ENCODE measurements at regions not wholly inside any gene's neighbourhood (a gene's known extent, or its start where the extent isn't known, plus 50 kb on each side); places are given as distances from the start of the nearest gene placed in this dataset.

DNA sequence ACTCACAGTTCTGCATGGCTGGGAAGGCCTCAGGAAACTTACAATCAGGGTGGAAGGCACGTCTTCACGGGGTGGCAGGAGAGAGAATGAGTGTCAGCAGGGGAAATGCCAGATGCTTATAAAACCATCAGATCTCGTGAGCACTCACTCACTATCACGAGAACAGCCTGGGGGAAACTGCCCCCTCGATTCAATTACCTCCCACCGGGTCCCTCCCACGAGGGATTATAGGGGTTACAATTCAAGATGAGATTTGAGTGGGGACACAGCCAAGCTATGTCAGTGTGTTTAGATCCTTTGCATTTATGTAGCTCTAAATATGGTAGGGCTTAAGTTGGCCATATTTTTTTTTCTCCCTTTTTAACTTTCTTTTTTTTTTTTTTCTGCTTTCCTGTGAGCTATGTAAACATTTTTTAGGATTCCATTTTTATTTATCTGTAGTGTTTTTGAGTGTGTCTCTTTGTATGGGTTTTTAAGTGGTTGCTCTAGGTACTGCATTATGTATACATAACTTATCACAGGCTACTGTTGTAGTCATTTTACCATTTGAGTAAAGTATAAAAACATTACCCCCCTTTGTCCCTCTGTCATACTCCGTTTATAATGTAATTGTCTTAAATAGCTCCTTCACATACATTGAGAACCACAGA, 79.0 kb downstream of the ADRA2C start:
- TF ChIP-seq, protein P1, sequence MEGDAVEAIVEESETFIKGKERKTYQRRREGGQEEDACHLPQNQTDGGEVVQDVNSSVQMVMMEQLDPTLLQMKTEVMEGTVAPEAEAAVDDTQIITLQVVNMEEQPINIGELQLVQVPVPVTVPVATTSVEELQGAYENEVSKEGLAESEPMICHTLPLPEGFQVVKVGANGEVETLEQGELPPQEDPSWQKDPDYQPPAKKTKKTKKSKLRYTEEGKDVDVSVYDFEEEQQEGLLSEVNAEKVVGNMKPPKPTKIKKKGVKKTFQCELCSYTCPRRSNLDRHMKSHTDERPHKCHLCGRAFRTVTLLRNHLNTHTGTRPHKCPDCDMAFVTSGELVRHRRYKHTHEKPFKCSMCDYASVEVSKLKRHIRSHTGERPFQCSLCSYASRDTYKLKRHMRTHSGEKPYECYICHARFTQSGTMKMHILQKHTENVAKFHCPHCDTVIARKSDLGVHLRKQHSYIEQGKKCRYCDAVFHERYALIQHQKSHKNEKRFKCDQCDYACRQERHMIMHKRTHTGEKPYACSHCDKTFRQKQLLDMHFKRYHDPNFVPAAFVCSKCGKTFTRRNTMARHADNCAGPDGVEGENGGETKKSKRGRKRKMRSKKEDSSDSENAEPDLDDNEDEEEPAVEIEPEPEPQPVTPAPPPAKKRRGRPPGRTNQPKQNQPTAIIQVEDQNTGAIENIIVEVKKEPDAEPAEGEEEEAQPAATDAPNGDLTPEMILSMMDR (conservative IDR thresholded peaks at IDR 0.05), result no peak; the same call in 1 of the 2 replicates
- TF ChIP-seq ZFX (IDR thresholded peaks at IDR 0.05), result no peak
- H3K27ac ChIP-seq, result no peak overlapping the region

DNA sequence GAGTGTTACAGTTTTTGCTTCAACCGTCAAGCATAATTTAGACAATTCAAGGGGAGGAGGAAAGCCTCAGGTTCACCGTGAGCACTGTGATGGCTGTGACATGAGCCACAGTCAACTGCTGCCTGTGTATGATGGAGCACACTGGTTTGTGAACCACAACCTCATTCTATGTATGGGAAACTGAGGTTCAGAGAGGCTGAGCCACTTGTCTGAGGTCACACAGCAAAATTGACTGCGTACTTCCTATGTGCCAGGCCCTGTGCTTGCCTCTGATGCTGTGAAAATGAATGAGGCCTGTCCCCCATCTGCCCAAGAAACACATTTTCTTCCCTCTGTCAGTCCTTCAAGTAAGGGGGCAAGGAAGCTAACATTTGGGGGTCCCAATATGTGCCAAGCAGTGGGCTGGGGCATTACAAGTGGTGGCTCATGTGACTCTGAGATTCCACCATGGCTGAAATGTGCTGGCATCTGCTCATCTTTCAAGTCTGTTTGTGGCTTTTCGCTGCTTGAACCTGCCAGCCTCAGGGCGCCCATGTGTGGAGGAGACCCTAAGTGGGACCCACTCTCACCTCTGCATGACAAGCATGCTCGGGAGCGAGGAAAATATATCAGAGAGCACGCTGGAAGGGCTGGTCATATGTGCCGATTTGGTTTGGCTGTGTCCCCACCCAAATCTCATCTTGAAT, 79.7 kb downstream of the ADRA2C start:
- no peak overlapping the region for H3K27ac ChIP-seq
- TF ChIP-seq, protein P1 (conservative IDR thresholded peaks at IDR 0.05), result no peak; the same call in 1 of the 2 replicates
- TF ChIP-seq ZFX (IDR thresholded peaks at IDR 0.05), result no peak

DNA sequence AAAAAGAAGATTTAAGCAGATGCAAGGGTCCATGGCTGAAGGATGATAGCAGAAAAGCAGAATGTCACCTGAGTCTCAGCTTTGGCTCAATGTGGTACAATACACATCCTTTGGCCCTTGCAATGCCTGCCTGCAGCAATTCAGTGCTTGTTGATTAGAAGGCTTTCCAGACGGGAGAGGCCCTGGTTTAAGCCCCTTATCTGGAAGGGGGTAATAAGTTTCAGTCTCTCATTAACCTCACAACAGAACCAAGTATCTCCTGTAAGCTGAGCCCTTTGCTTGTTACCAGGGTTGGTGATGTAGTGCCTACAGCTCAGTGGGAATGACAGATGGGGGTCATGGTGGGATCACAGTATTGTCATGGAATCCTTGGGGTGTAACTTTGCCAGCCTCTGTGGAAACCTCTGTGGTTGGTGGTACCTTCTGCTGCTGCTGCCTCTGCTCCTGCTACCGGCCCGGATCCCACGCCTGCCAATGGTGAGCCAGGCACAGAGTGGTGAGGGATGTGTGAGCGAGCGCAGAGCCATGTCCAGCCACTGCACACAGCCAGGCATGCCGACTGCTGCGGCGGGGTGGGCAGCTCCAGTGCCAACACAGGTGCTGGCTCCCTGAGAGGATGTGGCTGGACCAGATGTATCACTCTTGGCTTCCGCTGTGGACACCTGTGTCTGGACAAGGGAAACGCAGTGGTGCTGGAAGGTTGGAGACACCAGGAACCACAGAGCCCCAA, 81.2 kb downstream of the ADRA2C start:
- TF ChIP-seq ZFX (IDR thresholded peaks at IDR 0.05), result no peak

DNA sequence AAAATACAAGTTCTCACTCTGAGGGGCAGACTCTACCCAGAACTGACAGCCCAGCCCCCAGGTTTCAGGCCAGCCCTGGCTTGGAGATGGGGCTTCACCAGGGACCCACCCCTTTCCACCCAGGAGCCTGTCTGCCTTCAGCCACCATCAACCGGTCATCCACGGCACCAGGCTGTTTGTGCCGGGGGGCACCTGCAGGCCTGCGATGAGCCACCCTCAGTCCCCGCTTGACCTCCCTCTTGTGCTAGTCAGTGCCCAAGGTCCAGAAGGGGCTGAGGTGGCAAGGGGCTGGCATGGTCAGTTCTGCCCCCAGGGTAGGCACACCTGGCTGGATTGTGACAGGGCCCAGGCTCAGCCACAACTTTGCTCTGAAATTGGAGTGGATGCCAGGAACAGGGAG, 82.1 kb downstream of the ADRA2C start:
- TF ChIP-seq ZFX (IDR thresholded peaks at IDR 0.05), result no peak
- TF ChIP-seq, protein P1 (conservative IDR thresholded peaks at IDR 0.05), result no peak
- no peak overlapping the region for H3K27ac ChIP-seq

More for the DNA sequence above, 81.2 kb downstream of the ADRA2C start:
- H3K27ac ChIP-seq, result no peak overlapping the region

DNA sequence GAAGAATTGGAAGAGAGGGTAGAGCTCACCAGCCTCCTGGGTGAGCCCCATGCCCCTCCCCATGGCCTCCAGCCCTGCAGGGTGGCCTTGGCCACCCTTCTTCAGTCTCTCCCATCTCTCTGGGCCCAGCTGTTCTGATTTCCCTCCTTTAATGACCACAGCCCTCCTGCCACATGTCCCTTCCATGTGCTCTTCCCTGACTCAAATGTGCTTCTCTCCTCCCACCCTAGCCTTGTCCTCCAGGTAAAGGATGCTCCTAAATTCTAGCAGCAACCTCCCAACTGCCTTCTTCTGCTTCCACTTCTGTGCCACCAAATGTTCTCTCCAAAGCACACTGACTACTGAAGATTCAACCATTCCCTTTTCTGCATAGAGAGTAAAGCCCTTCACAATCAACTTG, 83.0 kb downstream of the ADRA2C start:
- no peak overlapping the region for H3K27ac ChIP-seq
- TF ChIP-seq, protein P1 (conservative IDR thresholded peaks at IDR 0.05), result no peak
- TF ChIP-seq ZFX (IDR thresholded peaks at IDR 0.05), result no peak

DNA sequence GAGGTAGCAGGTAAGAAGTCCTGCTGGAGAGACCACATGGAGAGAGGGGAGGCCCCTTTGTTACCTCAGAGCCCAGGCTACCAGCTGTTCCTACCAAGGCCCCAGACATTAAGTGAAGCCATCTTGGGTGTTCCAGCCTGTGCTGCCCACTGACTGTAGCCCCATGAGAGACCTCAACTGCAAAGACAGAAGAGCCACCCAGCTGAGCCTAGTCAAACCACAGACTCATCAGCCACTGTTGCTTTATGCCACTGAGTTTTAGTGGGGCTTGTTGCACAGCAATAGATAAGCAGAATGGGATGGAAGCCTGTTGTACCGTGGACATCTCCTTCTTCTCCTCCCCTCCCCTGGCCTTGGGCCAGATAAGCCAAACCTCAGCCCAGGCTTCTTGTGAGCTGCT, 83.9 kb downstream of the ADRA2C start:
- no peak overlapping the region for H3K27ac ChIP-seq
- TF ChIP-seq, protein P1 (conservative IDR thresholded peaks at IDR 0.05), result no peak
- no peak for TF ChIP-seq ZFX (IDR thresholded peaks at IDR 0.05)

DNA sequence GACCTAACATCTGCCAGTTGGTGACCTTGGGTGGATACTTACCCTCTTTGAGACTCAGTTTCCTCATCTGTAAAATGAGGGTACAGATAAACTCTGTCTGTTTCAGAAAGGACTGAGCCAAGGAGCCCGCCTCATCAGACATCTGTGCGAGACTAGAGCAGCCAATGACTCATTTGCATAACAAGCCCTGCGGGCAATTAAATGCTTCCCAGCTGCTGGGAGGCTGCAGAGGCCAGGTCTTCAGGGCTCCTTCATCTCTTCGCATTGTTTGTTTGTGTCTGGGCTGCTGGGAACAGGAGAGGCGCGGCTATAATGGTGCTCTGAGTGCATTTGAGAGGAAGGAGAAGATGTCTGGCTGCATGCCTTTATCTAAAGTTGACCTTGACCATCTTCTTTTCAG, 85.0 kb downstream of the ADRA2C start:
- peak overlapping the region; percentile 40; the same call in 1 of the 2 replicates for H3K27ac ChIP-seq
- no peak for TF ChIP-seq ZFX (IDR thresholded peaks at IDR 0.05)
- TF ChIP-seq, protein P1 (conservative IDR thresholded peaks at IDR 0.05), result no peak
